ENCODE measurements at regions not wholly inside any gene's neighbourhood (a gene's known extent, or its start where the extent isn't known, plus 50 kb on each side); places are given as distances from the start of the nearest gene placed in this dataset.

- H3K4me3 Mint-ChIP-seq, result no peak overlapping the region
- Histone ChIP-seq H3K27ac (no peak overlapping the region), H2AFZ (replicated peaks) (no peak overlapping the region), H3K36me3 (no peaks in the 10 kb centered on the region), H3K27me3 (no peaks in the 10 kb centered on the region), H3K4me1 (peaks cover 30% of the 10 kb centered on the region), H4K20me1 (ENCODE audit: low read depth) (no peaks in the 10 kb centered on the region), H3K79me2 (ENCODE audit: low read depth) (no peaks in the 10 kb centered on the region), H3K9me3 (ENCODE audit: low read depth) (no peaks in the 10 kb centered on the region), H3K9ac (no peak overlapping the region), H3F3A (ENCODE audit: low read depth) (peaks cover 9% of the 10 kb centered on the region), H3K4me2 (no peak overlapping the region), H3K4me3 (no peak overlapping the region)
- peaks cover 11% of the 10 kb centered on the region for H3K27me3 Mint-ChIP-seq (ENCODE audit: insufficient read depth, low read depth)
- H3K36me3 Mint-ChIP-seq, result no peaks in the 10 kb centered on the region
- peak; percentile 22 for DNase-seq (ENCODE audit: low spot score)
- peaks cover 53% of the 10 kb centered on the region for H3K4me1 Mint-ChIP-seq
- TF ChIP-seq, protein P1, sequence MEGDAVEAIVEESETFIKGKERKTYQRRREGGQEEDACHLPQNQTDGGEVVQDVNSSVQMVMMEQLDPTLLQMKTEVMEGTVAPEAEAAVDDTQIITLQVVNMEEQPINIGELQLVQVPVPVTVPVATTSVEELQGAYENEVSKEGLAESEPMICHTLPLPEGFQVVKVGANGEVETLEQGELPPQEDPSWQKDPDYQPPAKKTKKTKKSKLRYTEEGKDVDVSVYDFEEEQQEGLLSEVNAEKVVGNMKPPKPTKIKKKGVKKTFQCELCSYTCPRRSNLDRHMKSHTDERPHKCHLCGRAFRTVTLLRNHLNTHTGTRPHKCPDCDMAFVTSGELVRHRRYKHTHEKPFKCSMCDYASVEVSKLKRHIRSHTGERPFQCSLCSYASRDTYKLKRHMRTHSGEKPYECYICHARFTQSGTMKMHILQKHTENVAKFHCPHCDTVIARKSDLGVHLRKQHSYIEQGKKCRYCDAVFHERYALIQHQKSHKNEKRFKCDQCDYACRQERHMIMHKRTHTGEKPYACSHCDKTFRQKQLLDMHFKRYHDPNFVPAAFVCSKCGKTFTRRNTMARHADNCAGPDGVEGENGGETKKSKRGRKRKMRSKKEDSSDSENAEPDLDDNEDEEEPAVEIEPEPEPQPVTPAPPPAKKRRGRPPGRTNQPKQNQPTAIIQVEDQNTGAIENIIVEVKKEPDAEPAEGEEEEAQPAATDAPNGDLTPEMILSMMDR (IDR thresholded peaks at IDR 0.05), result no peak
- TF ChIP-seq EZH2phosphoT487 (IDR thresholded peaks at IDR 0.05), result no peak
- TF ChIP-seq EZH2 (IDR thresholded peaks at IDR 0.05), result no peak
- H3K9me3 Mint-ChIP-seq, result no peaks in the 10 kb centered on the region
- no peak overlapping the region for H3K27ac Mint-ChIP-seq
These were observed 303.9 kb downstream of the EIPR1 start for GRCh38 chr2:3073704-3074103.

DNA sequence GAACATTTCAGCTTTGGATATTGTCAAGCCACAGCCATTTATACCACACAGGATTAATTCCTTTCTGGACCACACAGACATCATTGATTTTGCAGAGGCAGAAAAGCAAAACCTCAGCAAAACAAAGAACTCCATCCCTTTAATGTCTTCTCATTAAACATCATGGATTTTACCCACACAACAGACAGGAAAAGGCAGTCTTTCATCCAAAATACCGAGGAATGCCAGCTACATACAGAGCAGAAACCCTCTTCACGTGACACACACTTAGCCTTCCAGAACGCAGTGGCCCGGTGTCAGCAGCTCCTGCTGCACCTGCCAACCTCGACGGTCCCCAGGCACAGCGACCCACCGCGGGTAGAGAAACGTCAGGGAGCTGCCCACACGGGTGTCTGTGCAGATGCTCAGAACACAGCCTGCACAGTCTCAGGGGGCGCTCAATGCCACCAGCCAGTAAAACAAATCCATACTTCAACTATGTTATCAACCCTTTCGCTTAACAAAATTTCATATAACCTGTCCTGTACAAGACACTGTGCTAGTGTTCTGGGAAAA lies 304.5 kb downstream of the EIPR1 start:
- H3K9me3 Mint-ChIP-seq, result no peaks in the 10 kb centered on the region
- TF ChIP-seq, protein P1 (IDR thresholded peaks at IDR 0.05), result no peak
- TF ChIP-seq EZH2 (IDR thresholded peaks at IDR 0.05), result no peak
- DNase-seq (ENCODE audit: low spot score), result no peak
- no peaks in the 10 kb centered on the region for H3K79me2 ChIP-seq (ENCODE audit: low read depth)
- no peak overlapping the region for H3K27ac ChIP-seq
- no peak overlapping the region for H3K9ac ChIP-seq
- H3K4me1 ChIP-seq, result peaks cover 30% of the 10 kb centered on the region
- peaks cover 11% of the 10 kb centered on the region for H3K27me3 Mint-ChIP-seq (ENCODE audit: insufficient read depth, low read depth)
- H2AFZ ChIP-seq (replicated peaks), result no peak overlapping the region
- no peaks in the 10 kb centered on the region for H4K20me1 ChIP-seq (ENCODE audit: low read depth)
- H3K9me3 ChIP-seq (ENCODE audit: low read depth), result no peaks in the 10 kb centered on the region
- H3K4me2 ChIP-seq, result no peak overlapping the region
- H3K4me3 Mint-ChIP-seq, result no peak overlapping the region
- no peaks in the 10 kb centered on the region for H3K36me3 Mint-ChIP-seq
- no peaks in the 10 kb centered on the region for H3K27me3 ChIP-seq
- peaks cover 50% of the 10 kb centered on the region for H3K4me1 Mint-ChIP-seq
- H3K4me3 ChIP-seq, result no peak overlapping the region
- no peaks in the 10 kb centered on the region for H3K36me3 ChIP-seq
- no peak overlapping the region for H3K27ac Mint-ChIP-seq
- H3F3A ChIP-seq (ENCODE audit: low read depth), result peaks cover 9% of the 10 kb centered on the region

DNA sequence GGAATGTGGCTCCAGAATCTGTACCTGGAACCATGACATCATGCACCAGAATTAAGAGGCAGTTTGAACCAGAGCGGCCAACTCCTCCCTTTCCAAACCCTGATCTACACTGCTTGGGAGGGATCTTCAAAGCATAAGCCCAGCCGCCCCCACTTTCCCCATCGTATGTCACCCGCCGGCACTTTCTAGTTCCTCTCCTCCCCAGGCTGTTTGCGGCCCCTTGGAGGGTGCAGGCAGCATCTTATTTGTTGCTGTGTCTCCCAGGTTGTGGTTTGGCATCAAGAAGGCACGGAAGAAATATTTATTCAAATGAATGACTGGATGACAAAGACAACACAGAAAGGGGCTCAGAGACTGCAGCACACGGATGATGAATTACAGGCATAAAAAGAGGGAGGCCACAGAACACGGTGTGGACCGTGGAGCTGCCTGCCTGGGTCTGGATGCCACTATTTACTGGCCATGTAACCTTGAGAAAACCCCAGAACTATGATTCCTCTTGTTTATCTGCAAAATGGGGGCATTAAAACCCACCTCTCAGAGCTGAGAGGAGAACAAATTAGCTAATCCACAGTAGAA lies 305.8 kb downstream of the EIPR1 start:
- no peaks in the 10 kb centered on the region for H3K79me2 ChIP-seq (ENCODE audit: low read depth)
- no peak overlapping the region for H3K4me3 ChIP-seq
- no peaks in the 10 kb centered on the region for H3K36me3 ChIP-seq
- Mint-ChIP-seq H3K27me3 (ENCODE audit: insufficient read depth, low read depth) (peaks cover 11% of the 10 kb centered on the region), H3K9me3 (no peaks in the 10 kb centered on the region), H3K36me3 (no peaks in the 10 kb centered on the region), H3K4me1 (peaks cover 39% of the 10 kb centered on the region), H3K4me3 (no peak overlapping the region), H3K27ac (no peak overlapping the region)
- H3K27me3 ChIP-seq, result no peaks in the 10 kb centered on the region
- no peak overlapping the region for H3K27ac ChIP-seq
- no peaks in the 10 kb centered on the region for H3K9me3 ChIP-seq (ENCODE audit: low read depth)
- peaks cover 21% of the 10 kb centered on the region for H3K4me1 ChIP-seq
- H4K20me1 ChIP-seq (ENCODE audit: low read depth), result no peaks in the 10 kb centered on the region
- TF ChIP-seq, protein P1 (IDR thresholded peaks at IDR 0.05), result no peak
- no peak overlapping the region for H3K4me2 ChIP-seq
- no peak overlapping the region for H3K9ac ChIP-seq
- H2AFZ ChIP-seq (replicated peaks), result no peak overlapping the region
- DNase-seq (ENCODE audit: low spot score), result no peak
- peaks cover 2% of the 10 kb centered on the region for H3F3A ChIP-seq (ENCODE audit: low read depth)
